GM12891 (cell line): ENCODE measurements at regions not wholly inside any gene's neighbourhood (a gene's known extent, or its start where the extent isn't known, plus 50 kb on each side); places are given as distances from the start of the nearest gene placed in this dataset.

Source experiments
- PAX5 ChIP-seq: IDR thresholded peaks from 2 replicates; pipeline ENCODE4 v1.6.1; 2011; ENCODE audit warnings: low read length, moderate library complexity, mild to moderate bottlenecking; ENCODE audit not compliant: insufficient read depth, severe bottlenecking
- POLR2A ChIP-seq: IDR thresholded peaks from 2 replicates; pipeline ENCODE4 v1.6.1; 2011; ENCODE audit warnings: low read depth, low read length, control low read depth
- POLR2AphosphoS5 ChIP-seq: IDR thresholded peaks from 2 replicates; pipeline ENCODE4 v1.6.1; 2011; ENCODE audit warnings: low read depth, low read length, control low read depth
- SPI1 ChIP-seq: IDR thresholded peaks from 2 replicates; pipeline ENCODE4 v1.6.1; 2011; ENCODE audit warnings: low read depth, low read length, control low read depth
- TAF1 ChIP-seq: IDR thresholded peaks from 2 replicates; pipeline ENCODE4 v1.6.1; 2011; ENCODE audit warnings: low read depth, low read length, control low read depth

- TF ChIP-seq POLR2A: no peak
- no peak for TF ChIP-seq POLR2AphosphoS5
- no peak for TF ChIP-seq TAF1
- no peak for TF ChIP-seq PAX5
- TF ChIP-seq SPI1: no peak
Observed at GRCh38 chr10:29056729-29057128, 232.1 kb upstream of the LYZL1 start.
